GM23248 (cell line): ENCODE measurements at regions not wholly inside any gene's neighbourhood (a gene's known extent, or its start where the extent isn't known, plus 50 kb on each side); places are given as distances from the start of the nearest gene placed in this dataset.

ENCODE experiments used
- EZH2 ChIP-seq: fragments of 200-600 bp; sonication (generic); IDR thresholded peaks from 2 replicates; pipeline ENCODE4 v1.6.1; 2018; ENCODE audit warnings: antibody characterized with exemption, mild to moderate bottlenecking; ENCODE audit not compliant: insufficient read depth, poor library complexity, severe bottlenecking
- EZH2phosphoT487 ChIP-seq: fragments of 200-600 bp; sonication (generic); IDR thresholded peaks from 2 replicates; pipeline ENCODE4 v1.6.1; 2018; ENCODE audit warnings: antibody characterized with exemption, moderate library complexity, mild to moderate bottlenecking, low read depth; ENCODE audit not compliant: insufficient read depth

GRCh38 chr20:48178633-48179032 lies 393.4 kb upstream of the SULF2 start:
- TF ChIP-seq EZH2 (no peak), EZH2phosphoT487 (no peak)
